ENCODE measurements at regions not wholly inside any gene's neighbourhood (a gene's known extent, or its start where the extent isn't known, plus 50 kb on each side); places are given as distances from the start of the nearest gene placed in this dataset.

DNA sequence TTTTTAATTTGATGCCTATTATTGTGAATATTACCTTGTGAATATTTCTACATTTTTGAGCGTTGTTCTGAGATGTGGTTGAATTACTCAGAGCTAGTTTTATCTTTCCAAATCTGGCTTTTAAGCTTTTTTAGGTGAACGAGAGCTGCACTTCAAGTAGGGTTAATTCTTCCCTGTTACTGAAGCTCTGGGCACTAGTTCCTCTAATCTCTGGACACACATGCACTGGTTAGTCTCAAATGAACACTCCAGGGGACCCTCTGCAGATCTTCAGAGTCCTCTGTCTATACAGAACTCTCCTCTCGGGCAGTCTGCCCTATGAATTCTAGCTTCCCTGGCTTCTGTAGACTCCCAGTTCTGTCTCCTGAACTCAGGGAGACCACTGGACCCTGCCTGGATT lies 237.5 kb upstream of the TBC1D5 start:
- no peak for DNase-seq (ENCODE audit: extremely low read depth in 1 of 11, low read depth in 9 of 11, low spot score in 4 of 11)

DNA sequence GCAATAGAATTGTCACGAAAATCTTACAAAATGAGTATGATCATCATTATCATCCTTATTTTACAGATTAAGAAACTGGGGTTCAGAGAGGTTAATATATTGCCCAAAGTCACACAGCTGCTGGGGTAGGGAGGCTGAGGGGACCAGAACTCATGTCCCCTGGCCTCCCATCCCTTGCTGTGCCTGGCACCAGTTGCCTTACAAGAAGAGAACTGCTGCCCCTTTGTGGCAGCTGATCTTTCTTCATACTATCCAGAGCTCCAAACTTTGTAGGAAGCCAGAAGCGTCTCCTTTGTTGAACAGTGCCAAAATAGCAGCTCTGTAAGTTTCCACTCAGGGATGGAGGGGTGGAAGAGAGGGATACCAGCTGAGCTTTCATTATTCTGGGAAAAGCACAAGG lies 236.8 kb upstream of the TBC1D5 start:
- no peak for DNase-seq (ENCODE audit: extremely low read depth in 1 of 11, low read depth in 9 of 11, low spot score in 4 of 11)

DNA sequence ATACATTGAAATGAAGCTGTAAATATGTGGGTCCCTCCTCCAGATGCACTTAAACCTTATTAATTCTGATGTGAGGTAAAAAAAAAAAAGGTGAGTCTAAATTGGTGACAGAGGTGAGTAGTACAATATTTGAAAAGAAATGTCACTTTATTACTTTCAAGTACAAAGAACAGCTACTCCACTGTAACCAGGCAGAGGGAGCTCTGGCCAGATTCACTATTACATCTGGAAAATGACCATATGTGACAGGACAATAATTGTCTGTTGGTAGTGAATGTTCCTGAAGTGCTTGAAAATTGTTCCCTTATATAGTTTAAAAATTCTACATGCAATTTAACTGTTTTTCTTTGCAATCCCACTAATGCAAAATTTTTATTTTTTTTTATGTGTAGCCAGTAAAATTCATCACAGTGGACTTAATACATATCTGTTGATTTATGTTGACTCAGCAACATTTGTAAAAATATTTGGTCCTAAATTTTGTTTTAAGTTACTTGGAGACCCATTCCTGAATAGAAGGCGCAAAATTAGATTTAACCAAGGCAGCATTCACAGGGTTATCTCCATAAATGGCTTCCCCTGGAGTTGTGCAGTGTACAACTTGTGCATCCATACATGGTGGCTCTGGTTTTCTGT lies 231.9 kb upstream of the TBC1D5 start:
- DNase-seq (ENCODE audit: extremely low read depth in 1 of 11, low read depth in 9 of 11, low spot score in 4 of 11) = no peak

DNA sequence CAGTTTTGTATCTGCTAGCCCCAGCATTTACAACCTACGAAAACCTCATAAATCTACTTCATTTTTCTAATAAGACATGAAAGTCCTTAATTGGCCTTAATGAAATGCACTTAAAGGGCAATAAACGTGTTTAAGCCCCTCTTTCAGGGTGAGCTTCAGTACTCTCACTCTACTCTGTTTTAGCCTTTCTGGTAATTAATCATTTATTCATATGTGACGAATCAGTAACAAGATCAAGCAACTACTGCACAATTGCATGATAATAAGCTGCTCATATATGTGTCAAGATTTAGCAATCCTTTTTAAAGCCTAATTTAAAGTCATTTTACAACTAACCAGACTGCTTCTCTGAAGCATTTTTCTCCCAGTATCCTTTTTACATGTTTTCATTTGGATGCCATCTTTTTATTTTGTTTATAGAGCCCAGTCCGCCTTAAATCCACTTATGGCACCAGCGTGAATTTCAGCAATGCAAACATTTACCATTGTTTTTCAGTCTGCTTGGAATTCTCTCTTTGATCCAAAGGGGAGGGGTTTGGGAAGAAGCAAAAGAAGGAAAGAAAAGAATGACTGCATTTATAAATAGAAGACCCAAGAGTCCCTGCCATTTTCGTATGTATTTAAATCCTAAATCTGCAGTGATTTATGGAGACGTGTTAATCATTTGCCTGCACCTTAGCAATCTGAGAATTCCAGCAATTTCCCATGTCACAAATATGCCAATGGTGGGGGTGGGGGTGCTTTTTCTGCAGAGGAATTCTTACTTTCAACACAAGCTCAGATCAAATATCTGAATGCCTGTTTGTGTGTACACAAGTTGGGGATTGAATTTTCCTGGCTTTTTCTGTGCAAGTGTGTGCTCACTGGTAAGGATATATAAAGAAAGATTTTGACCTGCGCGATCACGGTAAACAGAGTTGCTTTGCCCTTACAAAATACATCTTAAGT lies 230.8 kb upstream of the TBC1D5 start:
- peak in 4 of 11 donors; percentile 20 to 53 (median 37) for DNase-seq (ENCODE audit: extremely low read depth in 1 of 11, low read depth in 9 of 11, low spot score in 4 of 11)

DNA sequence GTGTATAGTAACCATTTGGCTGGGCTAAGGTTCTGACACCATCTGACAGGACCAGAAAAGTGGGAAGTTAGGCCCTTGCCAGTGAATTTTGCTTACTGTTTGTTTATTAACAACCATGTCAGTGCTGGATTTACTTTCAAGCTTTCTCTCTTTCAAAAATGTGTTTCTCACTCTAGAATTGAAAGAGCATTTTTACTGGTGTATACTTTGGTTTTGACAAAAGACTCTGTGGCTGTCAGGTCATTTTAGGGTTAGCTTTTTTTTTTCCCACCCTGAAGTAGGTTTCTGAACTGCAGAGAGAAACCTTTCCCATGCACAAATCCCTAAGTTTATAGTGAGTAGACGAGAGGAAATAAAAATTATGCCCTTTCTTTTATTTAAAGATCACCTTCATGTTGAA lies 230.0 kb upstream of the TBC1D5 start:
- peak in 1 of 11 donors; percentile 7 for DNase-seq (ENCODE audit: extremely low read depth in 1 of 11, low read depth in 9 of 11, low spot score in 4 of 11)

DNA sequence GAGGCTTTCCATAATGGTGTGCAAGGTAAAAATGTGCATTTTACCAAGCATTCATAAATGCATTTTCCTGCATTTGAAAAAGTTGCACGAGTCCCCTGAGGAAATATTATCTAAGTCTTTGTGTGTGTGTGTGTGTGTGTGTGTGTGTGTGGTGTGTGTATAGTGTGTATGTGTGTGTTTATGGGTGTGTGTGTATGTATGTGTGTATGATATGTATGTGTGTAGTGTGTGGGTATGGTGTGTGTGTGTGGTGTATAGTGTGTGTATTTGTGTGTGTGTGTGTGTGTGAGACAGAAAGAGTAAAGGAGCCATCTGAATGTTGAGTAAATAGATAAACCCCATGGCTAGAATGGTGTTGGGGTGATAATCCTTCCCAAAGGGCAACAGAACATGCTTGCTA lies 229.6 kb upstream of the TBC1D5 start:
- no peak for DNase-seq (ENCODE audit: extremely low read depth in 1 of 11, low read depth in 9 of 11, low spot score in 4 of 11)

DNA sequence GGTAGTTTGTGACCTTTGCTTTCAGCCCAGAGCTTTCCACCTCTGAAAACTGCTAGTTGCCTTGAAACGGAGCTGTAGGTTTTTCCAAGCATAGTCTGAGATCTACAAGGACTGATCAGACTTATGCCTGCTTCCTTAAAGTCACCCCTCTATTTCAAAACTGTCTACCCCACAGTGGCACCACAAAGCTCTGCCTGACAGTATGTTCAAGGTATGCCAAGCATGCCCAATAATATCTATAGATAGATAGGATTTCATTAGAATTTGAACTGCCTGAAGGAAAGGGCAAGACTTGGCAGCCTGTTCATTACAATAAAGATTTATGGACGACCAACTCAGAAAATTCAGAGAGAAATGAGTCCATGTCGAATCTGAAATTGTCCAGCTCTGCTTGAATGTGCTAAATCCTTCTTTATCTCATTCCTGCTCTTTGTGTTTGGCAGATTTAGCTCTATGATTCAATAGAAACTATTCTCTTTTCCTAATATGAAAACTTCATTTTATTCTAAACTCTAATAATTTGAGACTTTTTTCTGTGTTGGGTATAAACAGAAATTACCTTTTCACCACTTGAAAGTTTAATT lies 227.6 kb upstream of the TBC1D5 start:
- DNase-seq (ENCODE audit: extremely low read depth in 1 of 11, low read depth in 9 of 11, low spot score in 4 of 11) = no peak

DNA sequence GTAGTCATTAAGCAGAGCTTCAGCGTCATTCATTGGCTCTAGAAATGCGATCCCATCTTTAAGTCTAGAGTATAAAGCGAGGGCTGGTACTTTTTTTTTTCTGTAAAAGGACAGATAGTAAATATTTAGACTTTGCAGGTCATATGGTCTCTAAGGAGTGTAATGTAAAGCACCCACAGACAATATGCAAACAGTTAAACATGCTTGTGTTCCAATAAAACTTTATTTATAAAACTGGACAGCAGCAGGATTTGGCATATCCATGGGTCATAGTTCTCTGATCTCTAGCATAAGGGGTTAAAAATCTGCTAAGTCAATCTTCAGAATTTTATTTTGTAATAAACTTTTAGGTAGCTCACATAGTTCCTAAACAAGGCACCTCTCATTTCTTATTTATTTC lies 226.8 kb upstream of the TBC1D5 start:
- no peak for DNase-seq (ENCODE audit: extremely low read depth in 1 of 11, low read depth in 9 of 11, low spot score in 4 of 11)

DNA sequence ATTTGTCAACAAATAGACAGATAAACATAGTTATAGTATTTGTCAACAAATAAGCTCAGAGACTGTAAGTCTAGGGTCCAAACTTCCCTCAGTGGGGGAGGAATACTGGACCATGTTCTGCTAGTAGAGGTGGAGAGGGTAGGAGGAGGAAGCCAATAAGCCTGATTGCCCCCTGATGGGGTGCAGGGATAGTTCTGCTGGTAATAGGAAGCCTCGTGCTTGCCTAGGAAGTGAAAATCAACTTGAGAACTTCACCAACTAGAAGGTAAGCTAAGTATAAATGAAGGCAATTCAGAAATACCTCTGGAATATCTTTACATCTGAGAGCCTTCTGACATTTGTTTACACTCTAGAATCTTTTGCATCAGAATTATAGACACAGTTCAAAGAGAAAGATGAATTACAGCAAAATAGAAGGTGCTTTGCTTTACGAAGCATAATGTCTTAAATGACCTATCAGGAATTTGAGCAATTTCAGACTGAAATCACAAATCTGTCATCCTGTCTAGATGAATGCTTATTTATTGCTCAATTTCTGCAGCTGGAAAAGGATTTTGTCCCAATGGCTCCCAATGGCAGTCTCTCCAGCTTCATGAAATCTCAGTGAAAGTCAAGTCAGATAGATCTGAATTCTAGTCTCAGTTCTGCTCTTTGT lies 225.6 kb upstream of the TBC1D5 start:
- no peak for DNase-seq (ENCODE audit: extremely low read depth in 1 of 11, low read depth in 9 of 11, low spot score in 4 of 11)

DNA sequence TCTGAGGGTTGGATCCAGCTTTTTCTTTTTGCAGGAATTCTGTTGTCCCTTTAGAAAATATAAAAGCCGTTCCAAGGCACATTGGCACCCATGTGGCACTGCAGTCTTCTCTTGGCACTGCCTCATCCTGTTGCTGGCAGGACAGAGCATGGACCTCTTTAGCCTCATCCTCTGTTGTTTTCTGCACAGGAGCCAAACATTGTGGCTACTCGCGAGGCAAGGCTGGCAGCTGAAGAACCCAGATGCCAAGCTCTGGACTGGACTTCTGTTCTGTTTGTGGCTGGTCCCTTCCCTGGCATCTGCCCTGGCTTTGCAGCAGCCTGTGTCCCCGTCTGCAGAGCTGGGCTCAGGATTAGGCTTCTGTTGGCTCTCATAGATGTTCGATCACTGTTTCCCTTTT lies 224.7 kb upstream of the TBC1D5 start:
- no peak for DNase-seq (ENCODE audit: extremely low read depth in 1 of 11, low read depth in 9 of 11, low spot score in 4 of 11)

DNA sequence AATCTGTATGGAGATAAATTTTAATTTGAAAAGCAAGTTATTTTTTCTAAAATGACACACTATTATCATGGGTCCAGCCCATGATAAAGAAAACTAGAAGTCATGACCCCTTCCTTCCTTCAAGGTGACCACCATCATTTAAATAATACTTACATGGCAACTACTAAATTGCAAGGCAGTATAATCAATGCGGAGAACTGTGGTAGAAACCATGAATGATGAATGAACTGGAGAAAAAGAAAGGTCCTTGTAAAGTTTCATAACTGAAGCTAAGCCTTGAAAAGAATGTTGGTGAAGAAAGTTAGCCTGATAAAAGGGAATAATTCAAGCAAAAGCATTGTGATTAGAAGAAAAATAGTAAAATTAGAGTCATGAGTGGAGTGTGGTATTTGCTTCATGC lies 222.9 kb upstream of the TBC1D5 start:
- no peak for DNase-seq (ENCODE audit: extremely low read depth in 1 of 11, low read depth in 9 of 11, low spot score in 4 of 11)

DNA sequence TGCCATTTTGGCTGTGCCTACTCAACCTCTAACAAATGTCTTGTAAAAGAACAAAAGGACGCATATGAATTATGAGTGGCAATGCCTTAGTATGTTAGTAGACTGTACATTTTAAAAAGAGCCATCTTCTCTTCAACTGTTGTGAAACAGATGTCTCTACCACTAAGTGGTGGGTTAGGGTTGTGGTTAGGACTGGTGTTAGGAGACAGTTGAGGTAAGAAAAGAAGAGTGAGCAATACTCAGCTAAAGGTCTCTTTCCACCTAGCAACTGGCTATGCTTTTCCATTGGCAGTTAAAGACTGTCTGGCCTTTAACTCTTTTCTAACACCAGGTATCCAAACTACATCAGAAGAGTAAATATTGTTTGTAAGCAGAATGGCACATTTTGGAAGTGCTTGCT lies 221.7 kb upstream of the TBC1D5 start:
- no peak for DNase-seq (ENCODE audit: extremely low read depth in 1 of 11, low read depth in 9 of 11, low spot score in 4 of 11)

DNA sequence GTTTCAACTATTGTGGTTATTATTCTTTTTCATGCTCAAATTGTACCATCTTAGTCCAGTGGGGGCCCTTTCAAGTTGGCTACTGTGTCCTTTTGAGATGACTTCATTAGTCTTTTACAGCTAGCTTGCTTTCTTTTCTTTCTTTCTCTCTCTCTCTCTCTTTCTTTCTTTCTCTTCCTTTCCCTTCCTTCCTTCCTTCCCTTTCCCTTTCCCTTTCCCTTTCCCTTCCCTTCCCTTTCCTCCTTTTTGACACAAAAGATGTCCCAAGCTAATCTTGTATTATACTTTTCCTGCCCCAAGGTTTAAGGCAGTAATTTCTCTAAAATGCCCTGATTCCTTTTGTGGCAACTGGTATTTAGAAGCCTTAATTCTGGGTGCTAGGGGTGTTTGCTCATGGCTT lies 213.0 kb upstream of the TBC1D5 start:
- no peak for DNase-seq (ENCODE audit: extremely low read depth in 1 of 11, low read depth in 9 of 11, low spot score in 4 of 11)

DNA sequence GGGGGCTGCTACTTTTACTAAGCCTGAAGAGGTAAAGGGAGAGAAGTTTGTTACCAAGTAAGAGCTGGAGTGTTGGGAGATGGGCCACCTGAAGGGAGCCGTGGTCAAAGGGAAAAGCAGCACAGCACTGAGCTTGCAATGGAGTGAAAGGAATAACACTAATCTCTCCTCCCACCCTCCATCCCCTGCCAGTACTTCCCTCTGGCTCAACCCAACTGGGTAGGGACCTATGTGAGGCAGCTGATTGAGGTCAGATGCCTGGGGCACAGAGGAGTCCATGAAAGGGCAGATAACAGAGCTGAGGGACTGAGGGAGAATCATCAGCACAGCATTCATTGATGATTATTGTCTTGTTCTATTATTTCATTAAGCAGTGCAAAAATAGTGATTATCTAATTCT lies 212.4 kb upstream of the TBC1D5 start:
- no peak for DNase-seq (ENCODE audit: extremely low read depth in 1 of 11, low read depth in 9 of 11, low spot score in 4 of 11)

DNA sequence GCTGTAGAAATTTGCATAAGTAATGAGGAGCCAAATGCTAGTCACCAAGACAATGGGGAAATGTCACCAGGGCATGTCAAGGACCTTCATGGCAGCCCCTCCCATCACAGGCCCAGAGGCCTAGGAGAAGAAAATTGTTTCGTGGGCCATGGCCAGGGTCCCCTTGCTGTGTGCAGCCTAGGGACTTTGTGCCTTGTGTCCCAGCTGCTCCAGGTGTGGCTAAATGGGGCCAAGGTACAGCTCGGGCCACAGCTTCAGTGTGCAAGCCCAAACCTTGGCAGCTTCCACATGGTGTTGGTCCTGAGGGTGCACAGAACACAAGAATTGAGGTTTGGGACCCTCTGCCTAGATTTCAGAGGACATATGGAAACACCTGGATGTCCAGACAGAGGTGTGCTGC lies 208.8 kb upstream of the TBC1D5 start:
- DNase-seq (ENCODE audit: extremely low read depth in 1 of 11, low read depth in 9 of 11, low spot score in 4 of 11) = no peak

DNA sequence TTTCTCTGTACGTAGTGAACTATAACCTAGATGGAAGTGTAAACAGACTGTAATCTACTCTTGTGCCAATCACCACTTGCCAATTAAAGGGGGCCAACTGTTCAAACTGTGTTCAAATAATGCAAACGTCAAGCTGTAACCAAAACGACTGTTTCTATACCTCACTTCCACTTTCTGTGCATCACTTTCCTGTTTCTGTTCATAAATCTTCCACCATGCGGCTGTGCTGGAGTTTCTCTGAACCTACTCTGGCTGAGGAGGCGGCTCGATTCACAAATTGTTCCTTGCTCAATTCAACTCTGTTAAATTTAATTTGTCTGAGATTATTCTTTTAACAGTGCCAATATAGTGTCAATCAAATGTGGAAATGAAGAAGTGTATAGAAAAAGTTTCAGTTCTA lies 206.7 kb upstream of the TBC1D5 start:
- DNase-seq (ENCODE audit: extremely low read depth in 1 of 11, low read depth in 9 of 11, low spot score in 4 of 11) = no peak

DNA sequence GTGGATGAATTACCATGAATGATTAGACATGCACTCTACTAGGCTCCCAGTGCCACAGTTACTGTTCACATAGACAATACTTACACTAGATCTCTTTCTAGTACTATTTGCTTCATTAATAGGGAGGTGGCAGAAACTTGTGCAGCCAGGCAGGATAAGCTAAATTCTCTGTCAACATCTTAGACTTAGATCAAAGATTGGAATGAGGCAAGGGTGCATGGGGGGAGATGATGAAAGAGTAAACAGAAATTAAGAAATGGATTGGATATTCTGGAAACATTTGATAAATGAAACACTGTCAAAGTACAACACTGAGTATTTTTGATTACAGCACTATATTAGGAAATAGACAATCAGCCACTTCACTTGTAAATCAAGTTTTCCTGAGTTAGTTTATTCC lies 205.4 kb upstream of the TBC1D5 start:
- DNase-seq (ENCODE audit: extremely low read depth in 1 of 11, low read depth in 9 of 11, low spot score in 4 of 11) = no peak

DNA sequence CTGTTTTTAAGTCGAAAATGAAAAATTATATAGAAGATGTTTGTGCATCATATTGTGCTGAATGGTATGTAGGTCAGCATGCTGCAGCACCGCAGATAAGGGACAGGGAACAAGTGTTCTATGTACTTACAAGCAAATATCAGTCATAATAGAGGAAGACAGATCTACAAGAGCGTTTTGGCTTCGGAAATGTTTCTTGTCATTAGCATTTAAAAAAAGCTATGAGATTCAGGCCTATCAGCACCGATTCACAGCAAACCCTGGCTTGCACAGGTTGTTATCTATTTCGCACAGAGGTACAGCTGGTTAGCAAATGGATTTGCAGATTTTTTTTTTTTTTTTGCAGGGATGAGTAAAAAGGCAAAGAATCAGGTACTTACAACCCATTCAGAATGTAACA lies 204.2 kb upstream of the TBC1D5 start:
- DNase-seq (ENCODE audit: extremely low read depth in 1 of 11, low read depth in 9 of 11, low spot score in 4 of 11) = no peak

DNA sequence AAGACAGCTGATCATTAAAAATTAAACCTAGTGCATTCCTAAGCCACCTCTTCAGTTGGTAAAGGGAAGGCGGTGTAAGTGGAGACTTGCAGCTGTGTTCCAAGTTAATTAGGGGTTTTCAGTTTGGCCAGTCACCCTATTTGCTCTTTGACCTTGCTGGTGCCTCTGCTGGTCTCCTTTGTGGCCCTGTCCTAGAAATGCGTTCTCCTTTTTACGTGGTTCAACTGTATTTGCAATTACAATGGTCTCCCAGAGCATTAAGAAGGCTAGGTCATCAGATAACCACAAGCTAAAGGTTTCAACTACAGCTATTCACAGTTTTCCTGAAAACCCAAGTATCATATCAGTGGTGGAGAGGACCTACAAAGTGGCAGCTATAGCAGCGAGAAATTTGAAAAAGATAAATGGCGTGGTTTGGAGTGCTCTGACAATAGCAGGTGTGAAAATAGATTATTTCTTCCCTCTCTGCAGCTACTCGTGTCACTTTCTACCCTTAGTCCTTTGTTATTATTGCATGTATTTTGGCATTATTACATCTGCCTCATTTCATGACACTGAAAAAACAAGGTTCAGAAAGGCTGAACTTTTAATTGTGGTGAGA lies 203.5 kb upstream of the TBC1D5 start:
- DNase-seq (ENCODE audit: extremely low read depth in 1 of 11, low read depth in 9 of 11, low spot score in 4 of 11) = no peak
